ENCODE measurements at regions not wholly inside any gene's neighbourhood (a gene's known extent, or its start where the extent isn't known, plus 50 kb on each side); places are given as distances from the start of the nearest gene placed in this dataset.
A peak's percentile ranks its signal among the peaks of the same experiment; 100 is the strongest.

DNA sequence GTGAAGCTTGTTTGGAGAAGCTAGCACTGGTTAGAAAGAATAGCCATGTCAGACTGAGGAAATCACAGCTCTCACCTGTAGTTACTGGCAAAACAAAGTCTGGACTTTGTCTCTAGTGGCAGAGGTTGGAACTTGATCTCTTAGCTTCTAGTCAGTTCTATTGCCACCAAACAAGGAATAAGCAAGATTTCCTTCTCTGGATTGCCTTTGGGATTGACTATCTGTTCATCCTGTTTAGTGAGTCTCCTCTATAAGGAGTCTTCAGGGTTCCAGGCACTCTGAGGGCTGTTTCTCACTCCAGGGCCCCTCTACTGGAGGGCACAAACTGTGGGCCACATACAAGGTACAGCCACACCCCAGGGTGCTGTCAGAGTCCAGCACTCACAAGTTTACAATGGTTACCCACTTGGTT lies 426.6 kb upstream of the THBS1 start (continued):
- TF ChIP-seq ZFAT (CRISPR knock-in tag; conservative IDR thresholded peaks at IDR 0.05) (no peak), PPARG (CRISPR knock-in tag; conservative IDR thresholded peaks at IDR 0.05) (no peak), NFYB (CRISPR knock-in tag; IDR thresholded peaks at IDR 0.05) (no peak), SMAD1 (CRISPR knock-in tag; IDR thresholded peaks at IDR 0.05; ENCODE audit: borderline replicate concordance, low read depth) (no peak), SKI (IDR thresholded peaks at IDR 0.05; ENCODE audit: partially characterized antibody) (no peak), EP300 (IDR thresholded peaks at IDR 0.05; ENCODE audit: low read depth in 2 of 2, low read length in 2 of 2) (peak in 1 of 2 experiments; percentile 19; a peak in 1 of 4 replicates), EP300 (CRISPR knock-in tag; IDR thresholded peaks at IDR 0.05; ENCODE audit: borderline replicate concordance) (no peak), IKZF1 (IDR thresholded peaks at IDR 0.05) (no peak), MAFF (IDR thresholded peaks at IDR 0.05; ENCODE audit: low read depth, low read length) (no peak), ZMYM4 (CRISPR knock-in tag; IDR thresholded peaks at IDR 0.05) (0 out of 2 replicates have a peak, but pooled peaks have one; percentile 12), ZNF12 (CRISPR knock-in tag; IDR thresholded peaks at IDR 0.05) (no peak), RAD21 (CRISPR knock-in tag; IDR thresholded peaks at IDR 0.05) (no peak), DNMT1 (CRISPR knock-in tag; IDR thresholded peaks at IDR 0.05) (no peak), GATAD2A (CRISPR knock-in tag; IDR thresholded peaks at IDR 0.05) (0 out of 2 replicates have a peak, but pooled peaks have one; percentile 22), ZNF879 (CRISPR knock-in tag; IDR thresholded peaks at IDR 0.05) (no peak), PRPF4 (IDR thresholded peaks at IDR 0.05; ENCODE audit: low read depth, low read length, poor library complexity, severe bottlenecking) (no peak), PAXIP1 (CRISPR knock-in tag; conservative IDR thresholded peaks at IDR 0.05) (peak; percentile 35; the same call in 1 of the 2 replicates), DPF2 (CRISPR knock-in tag; IDR thresholded peaks at IDR 0.05; ENCODE audit: borderline replicate concordance, low read depth) (no peak), HDAC1 (CRISPR knock-in tag; IDR thresholded peaks at IDR 0.05) (no peak), POLR2G (IDR thresholded peaks at IDR 0.05; ENCODE audit: low read depth, low read length) (no peak), ERF (CRISPR knock-in tag; IDR thresholded peaks at IDR 0.05) (peak; percentile 35; the same call in 1 of the 2 replicates), MEF2D (CRISPR knock-in tag; IDR thresholded peaks at IDR 0.05) (no peak)
- TF ChIP-seq, protein P1, sequence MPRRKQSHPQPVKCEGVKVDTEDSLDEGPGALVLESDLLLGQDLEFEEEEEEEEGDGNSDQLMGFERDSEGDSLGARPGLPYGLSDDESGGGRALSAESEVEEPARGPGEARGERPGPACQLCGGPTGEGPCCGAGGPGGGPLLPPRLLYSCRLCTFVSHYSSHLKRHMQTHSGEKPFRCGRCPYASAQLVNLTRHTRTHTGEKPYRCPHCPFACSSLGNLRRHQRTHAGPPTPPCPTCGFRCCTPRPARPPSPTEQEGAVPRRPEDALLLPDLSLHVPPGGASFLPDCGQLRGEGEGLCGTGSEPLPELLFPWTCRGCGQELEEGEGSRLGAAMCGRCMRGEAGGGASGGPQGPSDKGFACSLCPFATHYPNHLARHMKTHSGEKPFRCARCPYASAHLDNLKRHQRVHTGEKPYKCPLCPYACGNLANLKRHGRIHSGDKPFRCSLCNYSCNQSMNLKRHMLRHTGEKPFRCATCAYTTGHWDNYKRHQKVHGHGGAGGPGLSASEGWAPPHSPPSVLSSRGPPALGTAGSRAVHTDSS (CRISPR knock-in tag; conservative IDR thresholded peaks at IDR 0.05) = no peak
- TF ChIP-seq, protein P2, sequence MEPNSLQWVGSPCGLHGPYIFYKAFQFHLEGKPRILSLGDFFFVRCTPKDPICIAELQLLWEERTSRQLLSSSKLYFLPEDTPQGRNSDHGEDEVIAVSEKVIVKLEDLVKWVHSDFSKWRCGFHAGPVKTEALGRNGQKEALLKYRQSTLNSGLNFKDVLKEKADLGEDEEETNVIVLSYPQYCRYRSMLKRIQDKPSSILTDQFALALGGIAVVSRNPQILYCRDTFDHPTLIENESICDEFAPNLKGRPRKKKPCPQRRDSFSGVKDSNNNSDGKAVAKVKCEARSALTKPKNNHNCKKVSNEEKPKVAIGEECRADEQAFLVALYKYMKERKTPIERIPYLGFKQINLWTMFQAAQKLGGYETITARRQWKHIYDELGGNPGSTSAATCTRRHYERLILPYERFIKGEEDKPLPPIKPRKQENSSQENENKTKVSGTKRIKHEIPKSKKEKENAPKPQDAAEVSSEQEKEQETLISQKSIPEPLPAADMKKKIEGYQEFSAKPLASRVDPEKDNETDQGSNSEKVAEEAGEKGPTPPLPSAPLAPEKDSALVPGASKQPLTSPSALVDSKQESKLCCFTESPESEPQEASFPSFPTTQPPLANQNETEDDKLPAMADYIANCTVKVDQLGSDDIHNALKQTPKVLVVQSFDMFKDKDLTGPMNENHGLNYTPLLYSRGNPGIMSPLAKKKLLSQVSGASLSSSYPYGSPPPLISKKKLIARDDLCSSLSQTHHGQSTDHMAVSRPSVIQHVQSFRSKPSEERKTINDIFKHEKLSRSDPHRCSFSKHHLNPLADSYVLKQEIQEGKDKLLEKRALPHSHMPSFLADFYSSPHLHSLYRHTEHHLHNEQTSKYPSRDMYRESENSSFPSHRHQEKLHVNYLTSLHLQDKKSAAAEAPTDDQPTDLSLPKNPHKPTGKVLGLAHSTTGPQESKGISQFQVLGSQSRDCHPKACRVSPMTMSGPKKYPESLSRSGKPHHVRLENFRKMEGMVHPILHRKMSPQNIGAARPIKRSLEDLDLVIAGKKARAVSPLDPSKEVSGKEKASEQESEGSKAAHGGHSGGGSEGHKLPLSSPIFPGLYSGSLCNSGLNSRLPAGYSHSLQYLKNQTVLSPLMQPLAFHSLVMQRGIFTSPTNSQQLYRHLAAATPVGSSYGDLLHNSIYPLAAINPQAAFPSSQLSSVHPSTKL (CRISPR knock-in tag; IDR thresholded peaks at IDR 0.05) = peak; percentile 61
